Cardiac muscle cell (in vitro differentiated cells and primary cell): ENCODE measurements at regions not wholly inside any gene's neighbourhood (a gene's known extent, or its start where the extent isn't known, plus 50 kb on each side); places are given as distances from the start of the nearest gene placed in this dataset.

ENCODE experiments used
- DNase-seq, 2 donors: peaks; one replicate each; pipeline versions ENCODE4 v3.0.0 to v3.0.0-alpha.2; 2010 to 2017; ENCODE audit warnings: low read depth in 1 of 2, low spot score in 1 of 2
- H3K27ac ChIP-seq: fragments of 200-600 bp; sonication (generic); 2 replicates; pipeline ENCODE4 v1.5.1; 2016
- H3K27me3 ChIP-seq: fragments of 200-600 bp; sonication (generic); 2 replicates; pipeline ENCODE4 v1.6.0; 2016; ENCODE audit warnings: control low read depth
- H3K36me3 ChIP-seq: fragments of 200-600 bp; sonication (generic); 2 replicates; pipeline ENCODE4 v1.5.1; 2016; ENCODE audit warnings: control low read depth
- H3K4me1 ChIP-seq: fragments of 200-600 bp; sonication (generic); 2 replicates; pipeline ENCODE4 v1.8.1; 2017; ENCODE audit warnings: low read depth, mild to moderate bottlenecking, mixed run types
- H3K4me3 ChIP-seq: fragments of 200-600 bp; sonication (generic); 2 replicates; pipeline ENCODE4 v1.5.1; 2016; ENCODE audit warnings: mild to moderate bottlenecking
- H3K9me3 ChIP-seq: fragments of 200-600 bp; sonication (generic); 2 replicates; pipeline ENCODE4 v1.5.1; 2017; ENCODE audit warnings: low read depth, mild to moderate bottlenecking, control low read depth
- CTCF ChIP-seq: IDR thresholded peaks from 2 replicates; pipeline ENCODE4 v1.5.1; 2012; ENCODE audit warnings: low read depth, mild to moderate bottlenecking, low read length

DNA sequence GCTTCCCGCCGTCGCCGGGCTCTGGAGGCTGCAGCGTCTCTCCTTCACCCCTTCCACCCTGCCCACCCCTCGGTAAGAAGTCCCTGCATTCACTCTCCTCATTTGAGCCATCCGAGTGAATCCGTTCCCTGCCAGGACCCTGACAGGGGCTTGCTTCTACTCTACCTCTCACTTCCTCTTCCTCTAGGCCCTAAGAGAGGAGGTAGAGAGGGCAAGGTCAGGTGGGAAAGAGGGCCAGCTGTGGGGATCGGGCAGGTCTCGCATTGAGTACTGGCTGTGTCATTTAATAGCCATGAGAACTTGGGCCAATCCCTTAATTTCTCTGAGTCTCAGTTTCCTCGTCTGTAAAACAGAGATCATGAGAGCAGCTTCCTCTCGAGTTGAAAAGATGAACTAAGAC, 283.6 kb downstream of the UACA start:
- Histone ChIP-seq H3K27me3 (no peaks in the 10 kb centered on the region), H3K4me1 (no peaks in the 10 kb centered on the region), H3K4me3 (no peak overlapping the region), H3K36me3 (no peaks in the 10 kb centered on the region), H3K9me3 (no peaks in the 10 kb centered on the region), H3K27ac (no peak overlapping the region)
- DNase-seq, result no peak
- TF ChIP-seq CTCF, result no peak

DNA sequence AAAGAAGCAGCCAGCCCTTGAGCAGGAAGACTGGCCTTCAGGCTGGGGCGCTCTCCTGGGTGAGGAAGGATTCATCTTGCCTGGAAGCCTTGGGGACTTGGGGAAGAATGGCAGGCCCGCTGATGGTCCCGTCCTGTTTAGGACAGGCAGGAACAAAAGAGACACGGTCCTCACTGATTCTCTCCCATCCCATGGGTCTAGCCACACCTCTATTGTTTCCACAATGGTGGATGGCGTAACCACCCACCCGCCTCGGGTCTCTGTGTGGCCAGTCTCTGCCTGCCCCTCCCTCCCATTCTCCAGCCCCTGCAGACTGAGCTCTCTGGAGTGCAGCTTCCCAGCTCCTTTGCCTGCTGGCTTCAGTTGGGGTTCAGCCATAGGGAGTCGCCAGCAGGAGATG, 284.3 kb downstream of the UACA start:
- H3K4me3 ChIP-seq, result no peak overlapping the region
- H3K27ac ChIP-seq, result no peak overlapping the region
- TF ChIP-seq CTCF, result no peak
- no peaks in the 10 kb centered on the region for H3K27me3 ChIP-seq
- no peaks in the 10 kb centered on the region for H3K36me3 ChIP-seq
- no peaks in the 10 kb centered on the region for H3K4me1 ChIP-seq
- no peak for DNase-seq
- H3K9me3 ChIP-seq, result no peaks in the 10 kb centered on the region

DNA sequence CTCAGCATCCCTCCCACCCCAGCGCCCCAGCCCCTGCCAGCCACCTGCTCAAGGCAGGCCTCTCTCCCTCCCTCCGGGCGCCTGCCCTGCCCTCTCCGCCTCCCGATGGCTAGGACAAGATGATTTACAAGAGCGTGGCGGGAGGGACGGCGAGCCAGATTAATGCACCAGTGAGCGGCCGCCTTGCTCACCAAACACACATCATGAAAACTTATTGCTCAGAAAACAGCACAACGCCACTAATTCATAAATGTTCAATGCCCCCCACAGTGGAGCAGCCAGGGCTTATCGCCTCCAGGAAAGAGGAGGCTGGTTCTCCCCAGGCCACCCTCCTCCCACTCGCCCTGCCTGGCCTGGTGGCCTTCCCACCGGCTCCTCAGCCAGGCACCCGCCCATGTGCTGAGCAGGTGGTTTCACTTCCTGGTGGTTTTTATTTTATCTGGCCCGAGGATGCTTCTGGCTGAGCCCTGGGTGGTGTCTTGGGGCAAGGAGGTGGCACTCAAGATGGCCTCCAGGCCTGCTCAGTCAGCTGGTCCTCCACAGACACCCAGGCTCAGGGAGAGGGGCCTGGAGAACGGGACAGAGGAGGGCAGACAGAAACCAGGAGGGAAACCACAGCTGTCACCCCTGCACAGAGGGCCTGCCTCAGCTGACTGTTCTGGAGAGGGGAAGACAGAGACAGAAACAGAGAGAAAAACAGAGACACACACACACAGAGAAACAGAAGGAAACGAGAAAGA, 284.9 kb downstream of the UACA start:
- no peak overlapping the region for H3K4me3 ChIP-seq
- TF ChIP-seq CTCF, result no peak
- no peak for DNase-seq
- no peaks in the 10 kb centered on the region for H3K9me3 ChIP-seq
- H3K36me3 ChIP-seq, result no peaks in the 10 kb centered on the region
- H3K27me3 ChIP-seq, result no peaks in the 10 kb centered on the region
- no peak overlapping the region for H3K27ac ChIP-seq
- no peaks in the 10 kb centered on the region for H3K4me1 ChIP-seq

GRCh38 chr15:70477750-70478250, 285.6 kb downstream of the UACA start:
- Histone ChIP-seq H3K36me3 (no peaks in the 10 kb centered on the region), H3K27ac (no peak overlapping the region), H3K4me3 (no peak overlapping the region), H3K27me3 (no peaks in the 10 kb centered on the region), H3K4me1 (no peaks in the 10 kb centered on the region), H3K9me3 (no peaks in the 10 kb centered on the region)
- DNase-seq, result no peak
- no peak for TF ChIP-seq CTCF

GRCh38 chr15:70476441-70476840, 286.9 kb downstream of the UACA start:
- no peaks in the 10 kb centered on the region for H3K4me1 ChIP-seq
- no peak overlapping the region for H3K27ac ChIP-seq
- H3K27me3 ChIP-seq, result no peaks in the 10 kb centered on the region
- no peak for TF ChIP-seq CTCF
- no peaks in the 10 kb centered on the region for H3K36me3 ChIP-seq
- no peaks in the 10 kb centered on the region for H3K9me3 ChIP-seq
- no peak for DNase-seq
- no peak overlapping the region for H3K4me3 ChIP-seq
